ENCODE measurements at regions not wholly inside any gene's neighbourhood (a gene's known extent, or its start where the extent isn't known, plus 50 kb on each side); places are given as distances from the start of the nearest gene placed in this dataset.

DNA sequence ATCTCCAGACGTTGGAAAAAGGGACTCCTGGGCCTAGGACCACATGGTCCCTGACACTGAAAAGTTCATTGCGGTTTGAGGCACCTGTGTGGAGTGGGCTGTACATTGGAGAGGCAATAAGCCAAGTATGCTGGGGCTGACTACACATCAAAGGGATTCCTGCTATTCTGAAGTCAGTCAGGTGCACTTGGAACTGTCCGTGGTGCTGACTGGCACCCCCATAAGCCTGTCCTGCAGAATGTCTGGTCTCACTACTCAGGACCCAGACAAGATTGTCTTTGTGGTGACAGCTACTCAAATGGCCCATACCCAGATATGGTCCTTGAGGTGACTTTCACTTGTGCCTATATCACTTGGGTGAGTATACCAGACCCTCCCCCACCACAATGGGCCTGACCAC lies 150.6 kb downstream of the RWDD3 start (continued):
- TF ChIP-seq SP140L (CRISPR knock-in tag; IDR thresholded peaks at IDR 0.05; ENCODE audit: borderline replicate concordance) (no peak), CCDC6 (CRISPR knock-in tag; IDR thresholded peaks at IDR 0.05) (no peak), LCORL (IDR thresholded peaks at IDR 0.05) (no peak), LCORL (CRISPR knock-in tag; IDR thresholded peaks at IDR 0.05) (no peak), NFE2L2 (IDR thresholded peaks at IDR 0.05; ENCODE audit: low read length) (no peak), ZNF180 (CRISPR knock-in tag; IDR thresholded peaks at IDR 0.05; ENCODE audit: borderline replicate concordance, low read depth) (no peak), ZNF660 (CRISPR knock-in tag; IDR thresholded peaks at IDR 0.05; ENCODE audit: borderline replicate concordance, low read depth) (no peak), REL (CRISPR knock-in tag; conservative IDR thresholded peaks at IDR 0.05) (no peak), MYNN (CRISPR knock-in tag; IDR thresholded peaks at IDR 0.05; ENCODE audit: low read depth) (no peak), NCOR1 (IDR thresholded peaks at IDR 0.05; ENCODE audit: borderline replicate concordance, low read length) (no peak), ZNF747 (CRISPR knock-in tag; IDR thresholded peaks at IDR 0.05; ENCODE audit: borderline replicate concordance) (no peak), MEF2D (CRISPR knock-in tag; IDR thresholded peaks at IDR 0.05) (no peak), PRMT3 (CRISPR knock-in tag; IDR thresholded peaks at IDR 0.05; ENCODE audit: borderline replicate concordance, low read depth) (no peak), ZNF878 (CRISPR knock-in tag; IDR thresholded peaks at IDR 0.05) (no peak), ZNF468 (CRISPR knock-in tag; IDR thresholded peaks at IDR 0.05) (no peak), HNRNPL (IDR thresholded peaks at IDR 0.05; ENCODE audit: low read depth, low read length) (no peak), BRCA1 (CRISPR knock-in tag; IDR thresholded peaks at IDR 0.05) (no peak), ZNF746 (CRISPR knock-in tag; IDR thresholded peaks at IDR 0.05) (no peak), HDAC1 (CRISPR knock-in tag; IDR thresholded peaks at IDR 0.05) (no peak), AKAP8 (CRISPR knock-in tag; IDR thresholded peaks at IDR 0.05) (no peak), ZNF776 (CRISPR knock-in tag; IDR thresholded peaks at IDR 0.05) (no peak), ZNF556 (CRISPR knock-in tag; IDR thresholded peaks at IDR 0.05; ENCODE audit: borderline replicate concordance) (no peak), SALL1 (CRISPR knock-in tag; IDR thresholded peaks at IDR 0.05) (peak; percentile 43), TCF7L2 (IDR thresholded peaks at IDR 0.05; ENCODE audit: low read depth, low read length) (no peak)
- TF ChIP-seq, protein P1, sequence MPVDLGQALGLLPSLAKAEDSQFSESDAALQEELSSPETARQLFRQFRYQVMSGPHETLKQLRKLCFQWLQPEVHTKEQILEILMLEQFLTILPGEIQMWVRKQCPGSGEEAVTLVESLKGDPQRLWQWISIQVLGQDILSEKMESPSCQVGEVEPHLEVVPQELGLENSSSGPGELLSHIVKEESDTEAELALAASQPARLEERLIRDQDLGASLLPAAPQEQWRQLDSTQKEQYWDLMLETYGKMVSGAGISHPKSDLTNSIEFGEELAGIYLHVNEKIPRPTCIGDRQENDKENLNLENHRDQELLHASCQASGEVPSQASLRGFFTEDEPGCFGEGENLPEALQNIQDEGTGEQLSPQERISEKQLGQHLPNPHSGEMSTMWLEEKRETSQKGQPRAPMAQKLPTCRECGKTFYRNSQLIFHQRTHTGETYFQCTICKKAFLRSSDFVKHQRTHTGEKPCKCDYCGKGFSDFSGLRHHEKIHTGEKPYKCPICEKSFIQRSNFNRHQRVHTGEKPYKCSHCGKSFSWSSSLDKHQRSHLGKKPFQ (CRISPR knock-in tag; IDR thresholded peaks at IDR 0.05; ENCODE audit: insufficient replicate concordance): no peak
- TF ChIP-seq, protein P2, sequence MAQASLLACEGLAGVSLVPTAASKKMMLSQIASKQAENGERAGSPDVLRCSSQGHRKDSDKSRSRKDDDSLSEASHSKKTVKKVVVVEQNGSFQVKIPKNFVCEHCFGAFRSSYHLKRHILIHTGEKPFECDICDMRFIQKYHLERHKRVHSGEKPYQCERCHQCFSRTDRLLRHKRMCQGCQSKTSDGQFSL (CRISPR knock-in tag; IDR thresholded peaks at IDR 0.05): peak; percentile 74
- TF ChIP-seq, protein P3, sequence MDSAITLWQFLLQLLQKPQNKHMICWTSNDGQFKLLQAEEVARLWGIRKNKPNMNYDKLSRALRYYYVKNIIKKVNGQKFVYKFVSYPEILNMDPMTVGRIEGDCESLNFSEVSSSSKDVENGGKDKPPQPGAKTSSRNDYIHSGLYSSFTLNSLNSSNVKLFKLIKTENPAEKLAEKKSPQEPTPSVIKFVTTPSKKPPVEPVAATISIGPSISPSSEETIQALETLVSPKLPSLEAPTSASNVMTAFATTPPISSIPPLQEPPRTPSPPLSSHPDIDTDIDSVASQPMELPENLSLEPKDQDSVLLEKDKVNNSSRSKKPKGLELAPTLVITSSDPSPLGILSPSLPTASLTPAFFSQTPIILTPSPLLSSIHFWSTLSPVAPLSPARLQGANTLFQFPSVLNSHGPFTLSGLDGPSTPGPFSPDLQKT (CRISPR knock-in tag; IDR thresholded peaks at IDR 0.05; ENCODE audit: borderline replicate concordance): no peak
- TF ChIP-seq, protein P4, sequence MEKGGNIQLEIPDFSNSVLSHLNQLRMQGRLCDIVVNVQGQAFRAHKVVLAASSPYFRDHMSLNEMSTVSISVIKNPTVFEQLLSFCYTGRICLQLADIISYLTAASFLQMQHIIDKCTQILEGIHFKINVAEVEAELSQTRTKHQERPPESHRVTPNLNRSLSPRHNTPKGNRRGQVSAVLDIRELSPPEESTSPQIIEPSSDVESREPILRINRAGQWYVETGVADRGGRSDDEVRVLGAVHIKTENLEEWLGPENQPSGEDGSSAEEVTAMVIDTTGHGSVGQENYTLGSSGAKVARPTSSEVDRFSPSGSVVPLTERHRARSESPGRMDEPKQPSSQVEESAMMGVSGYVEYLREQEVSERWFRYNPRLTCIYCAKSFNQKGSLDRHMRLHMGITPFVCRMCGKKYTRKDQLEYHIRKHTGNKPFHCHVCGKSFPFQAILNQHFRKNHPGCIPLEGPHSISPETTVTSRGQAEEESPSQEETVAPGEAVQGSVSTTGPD (CRISPR knock-in tag; IDR thresholded peaks at IDR 0.05): no peak
- TF ChIP-seq, protein P5, sequence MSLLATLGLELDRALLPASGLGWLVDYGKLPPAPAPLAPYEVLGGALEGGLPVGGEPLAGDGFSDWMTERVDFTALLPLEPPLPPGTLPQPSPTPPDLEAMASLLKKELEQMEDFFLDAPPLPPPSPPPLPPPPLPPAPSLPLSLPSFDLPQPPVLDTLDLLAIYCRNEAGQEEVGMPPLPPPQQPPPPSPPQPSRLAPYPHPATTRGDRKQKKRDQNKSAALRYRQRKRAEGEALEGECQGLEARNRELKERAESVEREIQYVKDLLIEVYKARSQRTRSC (CRISPR knock-in tag; IDR thresholded peaks at IDR 0.05; ENCODE audit: low read depth): no peak
